ENCODE measurements at regions not wholly inside any gene's neighbourhood (a gene's known extent, or its start where the extent isn't known, plus 50 kb on each side); places are given as distances from the start of the nearest gene placed in this dataset.
"Not testable (repeated sequence)": the region's sequence is repeated elsewhere in the genome, so short reads cannot be mapped to it uniquely, and the experiment has no call there.

DNA sequence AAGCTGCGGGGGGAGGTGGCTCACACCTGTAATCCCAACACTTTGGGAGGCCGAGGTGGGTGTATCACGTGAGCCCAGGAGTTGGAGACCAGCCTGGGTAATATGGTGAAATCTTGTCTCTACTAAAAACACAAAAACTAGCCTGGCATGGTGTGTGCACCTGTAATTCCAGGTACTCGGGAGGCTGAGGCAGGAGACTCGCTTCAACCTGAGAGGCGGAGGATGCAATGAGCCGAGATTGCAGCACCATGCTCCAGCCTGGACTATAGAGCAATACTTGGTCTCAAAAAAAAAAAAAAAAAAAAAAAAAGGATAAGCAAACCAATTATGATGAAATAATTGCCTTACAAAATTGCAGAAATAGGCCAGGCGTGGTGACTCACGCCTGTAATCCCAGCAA is 311.4 kb upstream of the ZNF337 start:
- not testable (repeated sequence) for H4K20me1 ChIP-seq (ENCODE audit: insufficient read depth, low read length); H3K4me1 ChIP-seq (ENCODE audit: insufficient read depth, low read length); H3K9ac ChIP-seq (ENCODE audit: low read length); H3K27me3 ChIP-seq (ENCODE audit: insufficient read depth, low read length); H3K36me3 ChIP-seq (ENCODE audit: insufficient read depth, low read length); H3K9me3 ChIP-seq (ENCODE audit: insufficient read depth, low read depth, low read length); H3K9me3 Mint-ChIP-seq (ENCODE audit: unreplicated experiment); H3K79me2 ChIP-seq (ENCODE audit: insufficient read depth, low read length); H3K27me3 Mint-ChIP-seq (ENCODE audit: low read depth, unreplicated experiment); H3K4me3 Mint-ChIP-seq (ENCODE audit: unreplicated experiment); H2AFZ ChIP-seq (ENCODE audit: low read depth, low read length); H3K4me3 ChIP-seq (ENCODE audit: insufficient read depth, low read depth, low read length); H3K36me3 Mint-ChIP-seq (ENCODE audit: low read depth, unreplicated experiment); FAIRE-seq; H3K4me2 ChIP-seq (ENCODE audit: low read length); H3K4me1 Mint-ChIP-seq (ENCODE audit: low read depth, unreplicated experiment); H3K27ac Mint-ChIP-seq (ENCODE audit: unreplicated experiment); H3K27ac ChIP-seq (ENCODE audit: low read depth, low read length); DNase-seq (ENCODE audit: low read depth)

DNA sequence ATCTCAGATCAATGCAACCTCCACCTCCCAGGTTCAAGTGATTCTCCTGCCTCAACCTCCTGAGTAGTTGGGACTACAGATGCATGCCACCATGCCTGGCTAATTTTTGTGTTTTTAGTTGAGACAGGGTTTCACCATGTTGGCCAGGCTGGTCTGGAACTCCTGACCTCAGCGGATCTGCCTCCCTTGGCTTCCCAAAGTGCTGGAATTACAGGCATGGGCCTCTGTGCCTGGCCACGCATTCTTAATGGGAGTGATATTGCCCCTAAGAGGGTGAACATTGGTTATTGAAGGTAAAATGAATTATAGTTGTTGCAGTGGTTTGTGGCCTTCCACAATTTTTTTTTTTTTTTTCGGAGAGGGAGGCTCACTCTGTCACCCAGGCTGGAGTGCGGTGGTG is 309.5 kb upstream of the ZNF337 start:
- not testable (repeated sequence) for H2AFZ ChIP-seq (ENCODE audit: low read depth, low read length); H3K79me2 ChIP-seq (ENCODE audit: insufficient read depth, low read length); H3K27me3 Mint-ChIP-seq (ENCODE audit: low read depth, unreplicated experiment); H3K36me3 Mint-ChIP-seq (ENCODE audit: low read depth, unreplicated experiment); H3K4me3 Mint-ChIP-seq (ENCODE audit: unreplicated experiment); H3K36me3 ChIP-seq (ENCODE audit: insufficient read depth, low read length); H4K20me1 ChIP-seq (ENCODE audit: insufficient read depth, low read length); H3K27ac Mint-ChIP-seq (ENCODE audit: unreplicated experiment); H3K27me3 ChIP-seq (ENCODE audit: insufficient read depth, low read length); H3K9me3 ChIP-seq (ENCODE audit: insufficient read depth, low read depth, low read length); H3K4me1 Mint-ChIP-seq (ENCODE audit: low read depth, unreplicated experiment); H3K9me3 Mint-ChIP-seq (ENCODE audit: unreplicated experiment); H3K4me3 ChIP-seq (ENCODE audit: insufficient read depth, low read depth, low read length); DNase-seq (ENCODE audit: low read depth); FAIRE-seq; H3K27ac ChIP-seq (ENCODE audit: low read depth, low read length); H3K4me1 ChIP-seq (ENCODE audit: insufficient read depth, low read length); H3K9ac ChIP-seq (ENCODE audit: low read length); H3K4me2 ChIP-seq (ENCODE audit: low read length)

DNA sequence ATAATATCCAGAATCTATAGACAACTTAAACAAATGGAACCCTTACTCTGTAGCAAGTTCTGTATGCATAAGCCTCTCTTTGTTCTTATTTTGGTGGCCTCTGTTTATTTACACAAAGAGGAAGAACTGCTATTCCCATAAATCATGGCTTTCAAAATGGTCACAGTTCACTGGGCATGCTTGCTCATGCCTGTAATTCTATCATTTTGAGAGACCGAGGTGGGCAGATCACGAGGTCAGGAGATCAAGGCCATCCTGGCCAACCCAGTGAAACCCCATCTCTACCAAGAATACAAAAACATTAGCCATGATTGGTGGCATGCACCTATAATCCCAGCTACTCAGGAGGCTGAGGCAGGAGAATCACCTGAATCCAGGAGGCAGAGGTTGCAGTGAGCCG is 307.3 kb upstream of the ZNF337 start:
- not testable (repeated sequence) for H2AFZ ChIP-seq (ENCODE audit: low read depth, low read length); H3K79me2 ChIP-seq (ENCODE audit: insufficient read depth, low read length); FAIRE-seq; H3K4me3 Mint-ChIP-seq (ENCODE audit: unreplicated experiment); H3K9me3 Mint-ChIP-seq (ENCODE audit: unreplicated experiment); H3K36me3 Mint-ChIP-seq (ENCODE audit: low read depth, unreplicated experiment); H3K36me3 ChIP-seq (ENCODE audit: insufficient read depth, low read length); H3K27ac Mint-ChIP-seq (ENCODE audit: unreplicated experiment); H3K4me1 Mint-ChIP-seq (ENCODE audit: low read depth, unreplicated experiment); H3K4me1 ChIP-seq (ENCODE audit: insufficient read depth, low read length); H3K27me3 Mint-ChIP-seq (ENCODE audit: low read depth, unreplicated experiment); H3K27ac ChIP-seq (ENCODE audit: low read depth, low read length); H3K9ac ChIP-seq (ENCODE audit: low read length); H3K27me3 ChIP-seq (ENCODE audit: insufficient read depth, low read length); DNase-seq (ENCODE audit: low read depth); H3K9me3 ChIP-seq (ENCODE audit: insufficient read depth, low read depth, low read length); H3K4me2 ChIP-seq (ENCODE audit: low read length); H3K4me3 ChIP-seq (ENCODE audit: insufficient read depth, low read depth, low read length); H4K20me1 ChIP-seq (ENCODE audit: insufficient read depth, low read length)

DNA sequence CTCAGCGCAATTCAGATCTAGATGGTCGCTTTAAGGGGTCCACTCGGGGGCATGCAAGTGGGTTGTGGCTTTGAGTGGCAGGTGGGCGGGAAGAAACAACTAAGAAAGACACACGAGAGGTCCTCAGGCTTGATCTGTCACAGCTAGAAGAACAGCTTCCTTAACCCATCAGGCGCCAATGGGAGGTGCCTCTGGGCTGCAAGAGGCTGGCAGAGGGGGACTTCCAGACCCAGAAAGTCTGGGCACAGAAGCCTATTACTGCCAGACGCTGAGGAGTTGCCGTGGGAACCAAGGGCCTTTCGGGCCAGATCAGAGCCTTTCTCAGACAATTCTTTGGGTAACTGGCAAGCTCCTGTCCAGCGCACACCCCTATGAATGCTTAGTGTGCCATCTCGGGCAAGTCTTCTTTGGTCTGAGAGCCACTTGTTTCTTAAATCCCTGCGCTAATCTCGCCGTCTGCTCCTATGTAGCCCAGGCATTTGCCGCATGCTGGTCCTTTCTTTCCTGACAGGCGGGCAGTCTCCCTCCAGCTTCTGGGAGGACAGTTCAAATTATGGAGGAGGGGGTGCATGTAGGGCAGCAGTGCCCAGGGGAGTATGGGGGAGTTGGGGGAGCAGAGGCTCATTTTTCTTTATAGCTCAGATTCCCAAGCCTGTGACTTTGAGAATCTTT is 300.9 kb upstream of the ZNF337 start:
- not testable (repeated sequence) for H2AFZ ChIP-seq (ENCODE audit: low read depth, low read length); H3K36me3 Mint-ChIP-seq (ENCODE audit: low read depth, unreplicated experiment); FAIRE-seq; H3K4me1 Mint-ChIP-seq (ENCODE audit: low read depth, unreplicated experiment); H3K36me3 ChIP-seq (ENCODE audit: insufficient read depth, low read length); H3K4me3 ChIP-seq (ENCODE audit: insufficient read depth, low read depth, low read length); H3K27ac Mint-ChIP-seq (ENCODE audit: unreplicated experiment); H3K9ac ChIP-seq (ENCODE audit: low read length); H3K27me3 ChIP-seq (ENCODE audit: insufficient read depth, low read length); H3K4me2 ChIP-seq (ENCODE audit: low read length); H3K9me3 Mint-ChIP-seq (ENCODE audit: unreplicated experiment); H3K27ac ChIP-seq (ENCODE audit: low read depth, low read length); H3K79me2 ChIP-seq (ENCODE audit: insufficient read depth, low read length); H3K4me1 ChIP-seq (ENCODE audit: insufficient read depth, low read length); H3K4me3 Mint-ChIP-seq (ENCODE audit: unreplicated experiment); H3K9me3 ChIP-seq (ENCODE audit: insufficient read depth, low read depth, low read length); H4K20me1 ChIP-seq (ENCODE audit: insufficient read depth, low read length); DNase-seq (ENCODE audit: low read depth)
- H3K27me3 Mint-ChIP-seq (ENCODE audit: low read depth, unreplicated experiment), result peaks cover 10% of the 10 kb centered on the region
